GM12878 (cell line): ENCODE measurements at regions not wholly inside any gene's neighbourhood (a gene's known extent, or its start where the extent isn't known, plus 50 kb on each side); places are given as distances from the start of the nearest gene placed in this dataset.

Experiments
- ATAC-seq: fragments of 200-7000 bp; cut with Tn5 transposase; 3 replicates; pipeline ENCODE4 v1.9.1; 2020; ENCODE audit warnings: mild to moderate bottlenecking, moderate library complexity
- BruUV-seq: library from RNA; stranded (reverse); fragments of 400-500 nt; replicated peaks from 2 replicates; lab custom pipeline; 2021; lab: Mats Ljungman, UMichigan
- CTCF ChIA-PET: fragments of 300-600 bp; sonication (Branson Sonifier 250); formaldehyde crosslinking; extraction: SDS; loops from one replicate; lab custom pipeline; 2021; ENCODE audit warnings: inconsistent platforms; lab: Yijun Ruan, JAX
- POLR2A ChIA-PET: fragments of 350-600 bp; formaldehyde crosslinking; extraction: SDS; loops from one replicate; lab custom pipeline; 2021; ENCODE audit warnings: inconsistent platforms; lab: Charles Lee
- RAD21 ChIA-PET: fragments of 300-600 bp; sonication (Branson Sonifier 250); formaldehyde crosslinking; loops from one replicate; lab custom pipeline; 2023; ENCODE audit warnings: antibody characterized with exemption; ENCODE audit not compliant: unreplicated experiment; lab: Charles Lee
- SMC1A ChIA-PET: fragments of 300-600 bp; sonication (Branson Sonifier 250); formaldehyde crosslinking; loops from one replicate; lab custom pipeline; 2023; ENCODE audit not compliant: unreplicated experiment, uncharacterized antibody; lab: Charles Lee
- DNase-seq: peaks from one replicate; pipeline ENCODE4 v3.0.0-alpha.2; 2011; ENCODE audit warnings: low read depth, low spot score
- FAIRE-seq: peaks from 3 replicates; lab custom pipeline; 2011; peaks lifted over from hg19 to GRCh38; lab: Jason Lieb, UNC
- H2AFZ ChIP-seq: 2 replicates; pipeline ENCODE4 v1.6.0; 2011; ENCODE audit warnings: low read depth, low read length, control low read depth; ENCODE audit not compliant: control insufficient read depth
- H3K27ac ChIP-seq: 2 replicates; pipeline ENCODE4 v1.5.1; 2011; ENCODE audit warnings: control low read depth; ENCODE audit not compliant: control insufficient read depth, insufficient read depth
- H3K27me3 ChIP-seq, 2 experiments: replicated peaks in 1 of 2; 2 replicates each; pipeline versions ENCODE4 v1.6.0 to v1.6.1; 2011; ENCODE audit warnings: low read length in 1 of 2; ENCODE audit not compliant: control insufficient read depth in 2 of 2, insufficient read depth in 2 of 2
- H3K36me3 ChIP-seq, 2 experiments: 2 replicates each; pipeline ENCODE4 v1.5.1; 2011; ENCODE audit warnings: low read length in 1 of 2; ENCODE audit not compliant: control insufficient read depth in 2 of 2, insufficient read depth in 2 of 2
- H3K4me1 ChIP-seq: 2 replicates; pipeline ENCODE4 v1.6.1; 2011; ENCODE audit warnings: mild to moderate bottlenecking, low read length, moderate library complexity, mixed read lengths; ENCODE audit not compliant: control insufficient read depth, insufficient read depth
- H3K4me2 ChIP-seq: 2 replicates; pipeline ENCODE4 v1.6.0; 2011; ENCODE audit warnings: control low read depth; ENCODE audit not compliant: control insufficient read depth, insufficient read depth
- H3K4me3 ChIP-seq: fragments of 200-600 bp; sonication (generic); 2 replicates; pipeline ENCODE4 v1.5.1; 2016
- H3K79me2 ChIP-seq: 2 replicates; pipeline ENCODE4 v1.6.0; 2011; ENCODE audit warnings: low read length; ENCODE audit not compliant: control insufficient read depth, insufficient read depth
- H3K9ac ChIP-seq: 2 replicates; pipeline ENCODE4 v1.8.0; 2011; ENCODE audit warnings: low read length, control low read depth, mixed read lengths; ENCODE audit not compliant: control insufficient read depth, insufficient read depth
- H3K9me3 ChIP-seq: replicated peaks from 3 replicates; pipeline ENCODE4 v1.5.1; 2011; ENCODE audit warnings: mild to moderate bottlenecking, low read length; ENCODE audit not compliant: control insufficient read depth, insufficient read depth
- H4K20me1 ChIP-seq: 2 replicates; pipeline ENCODE4 v1.6.0; 2011; ENCODE audit not compliant: control insufficient read depth, insufficient read depth
- EP300 ChIP-seq, 2 experiments: fragments of 150-350 bp in 1 of 2; IDR thresholded peaks; 2 replicates each; pipeline ENCODE4 v1.6.1; 2011 to 2012; ENCODE audit warnings: low read depth in 2 of 2, low read length in 2 of 2, borderline replicate concordance in 1 of 2, improper control_type of control experiment in 1 of 2, inconsistent platforms in 1 of 2; ENCODE audit not compliant: control insufficient read depth in 1 of 2
- JUNB ChIP-seq: IDR thresholded peaks from 2 replicates; pipeline ENCODE4 v1.6.1; 2016; ENCODE audit warnings: antibody characterized with exemption, mild to moderate bottlenecking
- MYB ChIP-seq: fragments of 150-350 bp; IDR thresholded peaks from 2 replicates; pipeline ENCODE4 v1.6.1; 2014; ENCODE audit warnings: mild to moderate bottlenecking, low read depth, low read length, borderline replicate concordance
- NBN ChIP-seq: fragments of 450-650 bp; IDR thresholded peaks from 2 replicates; pipeline ENCODE4 v1.6.1; 2016
- NR2C2 ChIP-seq: IDR thresholded peaks from 2 replicates; pipeline ENCODE4 v1.6.1; 2011; ENCODE audit warnings: borderline replicate concordance, low read depth; ENCODE audit not compliant: control insufficient read depth, insufficient read length
- RBBP5 ChIP-seq: fragments of 200-600 bp; sonication (generic); conservative IDR thresholded peaks from 2 replicates; pipeline ENCODE4 v1.6.1; 2016
- STAT3 ChIP-seq: IDR thresholded peaks from 2 replicates; pipeline ENCODE4 v1.6.1; 2011; ENCODE audit warnings: low read depth, low read length, improper control_type of control experiment
- ZNF622 ChIP-seq: fragments of 450-650 bp; IDR thresholded peaks from 2 replicates; pipeline ENCODE4 v1.6.1; 2017; ENCODE audit warnings: mild to moderate bottlenecking, inconsistent platforms
- ZSCAN29 ChIP-seq: fragments of 450-650 bp; IDR thresholded peaks from 2 replicates; pipeline ENCODE4 v1.6.1; 2017; ENCODE audit warnings: mild to moderate bottlenecking, moderate library complexity
- ZZZ3 ChIP-seq: IDR thresholded peaks from 2 replicates; pipeline ENCODE4 v1.6.1; 2011; ENCODE audit warnings: low read depth; ENCODE audit not compliant: control insufficient read depth, insufficient read length
- WGBS: methylation state at CpG from one replicate; pipeline ENCODE4 v1.1.6; 2016; ENCODE audit warnings: low lambda C conversion rate; ENCODE audit not compliant: insufficient replicate concordance, insufficient coverage; ENCODE audit errors: missing lambda C conversion rate; 5-methylcytosine and 5-hydroxymethylcytosine counted together
- in situ Hi-C: fragments of 300-500 bp; cut with MboI; formaldehyde crosslinking; loops from 9 replicates; pipeline ENCODE4 v1.14.3; 2018; ENCODE audit warnings: mixed read lengths
- intact Hi-C: fragments of 100-400 bp; cut with micrococcal nuclease; formaldehyde crosslinking; loops from one replicate; pipeline ENCODE4 v1.14.2; 2022; ENCODE audit not compliant: unreplicated experiment

- CTCF ChIA-PET: no interaction called here
- no TSS peak for BruUV-seq
- Histone ChIP-seq H3K9ac (no peak overlapping the region), H3K36me3 (no peaks in the 10 kb centered on the region), H3K9me3 (no peaks in the 10 kb centered on the region), H4K20me1 (no peaks in the 10 kb centered on the region), H3K4me1 (no peaks in the 10 kb centered on the region), H2AFZ (no peak overlapping the region), H3K27ac (no peak overlapping the region), H3K4me2 (no peak overlapping the region), H3K27me3 (no peaks in the 10 kb centered on the region), H3K79me2 (no peaks in the 10 kb centered on the region), H3K4me3 (no peak overlapping the region)
- in situ Hi-C loops: no loop called here
- intact Hi-C loops: no loop called here
- no peak for ATAC-seq
- DNase-seq: no peak
- no peak for TF ChIP-seq JUNB
- TF ChIP-seq STAT3: no peak
- no peak for TF ChIP-seq RBBP5
- TF ChIP-seq MYB: no peak
- no peak for TF ChIP-seq EP300 (IDR thresholded peaks at IDR 0.05; ENCODE audit: borderline replicate concordance in 1 of 2, control insufficient read depth in 1 of 2, low read depth in 2 of 2, low read length in 2 of 2)
- TF ChIP-seq NBN: no peak
- no peak for TF ChIP-seq ZNF622
- TF ChIP-seq ZSCAN29: no peak
- TF ChIP-seq ZZZ3: no peak
- SMC1A ChIA-PET: no interaction called here
- RAD21 ChIA-PET: no interaction called here
- POLR2A ChIA-PET: no interaction called here
- WGBS: 10% methylated on average over 2 of the region's 2 CpGs
- no peak for FAIRE-seq
These were observed 627.3 kb upstream of the SLC35B3 start for GRCh38 chr6:9062596-9062995.

DNA sequence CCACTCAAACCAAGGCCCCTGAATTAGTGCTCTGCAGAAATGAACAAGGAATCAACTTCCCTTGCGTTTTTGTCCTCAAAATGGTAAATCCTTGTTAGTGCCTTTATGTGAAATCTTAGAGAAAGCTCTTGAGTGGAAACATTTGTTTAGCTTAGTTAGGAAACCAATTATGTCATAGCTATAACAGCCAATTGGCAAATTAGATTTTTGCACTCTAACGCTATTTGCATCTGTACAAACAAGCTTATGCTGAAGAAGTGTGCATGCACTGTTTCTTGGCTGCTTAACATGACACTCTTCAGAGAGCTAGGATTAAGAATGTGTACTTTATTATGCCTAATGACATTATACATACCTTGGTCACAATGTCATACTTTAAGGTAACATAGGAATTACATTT lies 622.6 kb upstream of the SLC35B3 start:
- H3K9me3 ChIP-seq: no peaks in the 10 kb centered on the region
- no peaks in the 10 kb centered on the region for H3K79me2 ChIP-seq
- no peaks in the 10 kb centered on the region for H3K36me3 ChIP-seq
- no peak overlapping the region for H3K4me2 ChIP-seq
- in situ Hi-C loops: no loop called here
- no TSS peak for BruUV-seq
- ChIA-PET SMC1A (interaction anchor here (1.0 kb wide), 1 partner anchor 12 kb away, joined by 3 read pairs; no protein-coding TSS in a partner anchor), POLR2A (interaction anchor here (0.6 kb wide), 1 partner anchor 18 kb away, joined by 5 read pairs; no protein-coding TSS in a partner anchor), CTCF (interaction anchor here (1.1 kb wide), 1 partner anchor 15 kb away, joined by 3 read pairs; no protein-coding TSS in a partner anchor), RAD21 (no interaction called here)
- intact Hi-C loops: no loop called here
- no peaks in the 10 kb centered on the region for H3K4me1 ChIP-seq
- H3K9ac ChIP-seq: no peak overlapping the region
- no peak overlapping the region for H2AFZ ChIP-seq
- no peaks in the 10 kb centered on the region for H4K20me1 ChIP-seq
- no peak overlapping the region for H3K27ac ChIP-seq
- DNase-seq: no peak
- H3K27me3 ChIP-seq: no peaks in the 10 kb centered on the region
- 37% methylated on average over 2 of the region's 2 CpGs for WGBS
- H3K4me3 ChIP-seq: no peak overlapping the region
- no peak for TF ChIP-seq NR2C2
- no peak for FAIRE-seq
- ATAC-seq: no peak
